ENCODE measurements at regions not wholly inside any gene's neighbourhood (a gene's known extent, or its start where the extent isn't known, plus 50 kb on each side); places are given as distances from the start of the nearest gene placed in this dataset.

DNA sequence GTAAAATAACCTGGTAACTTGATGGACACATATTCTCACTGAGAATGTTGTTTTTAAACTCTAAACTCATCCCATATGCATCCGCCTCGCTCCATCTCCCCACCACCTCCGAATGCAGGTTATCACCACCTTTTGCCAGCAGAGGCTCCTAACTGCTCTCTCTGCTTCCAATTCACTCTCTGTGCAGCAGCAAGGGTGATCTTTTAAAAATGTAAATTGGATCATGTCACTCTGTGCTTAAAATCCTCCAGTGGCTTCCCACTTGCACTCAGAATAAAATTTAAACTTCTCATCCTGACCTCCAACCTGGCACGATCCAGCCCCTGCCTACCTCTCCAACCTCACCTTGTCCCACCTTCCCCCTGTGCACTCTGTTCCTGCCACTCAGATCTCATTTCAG lies 317.2 kb downstream of the ZSWIM6 start:
- H3K4me3 ChIP-seq: no peak overlapping the region
- intact Hi-C loops (cut with DNase I): no loop called here
- no peaks in the 10 kb centered on the region for H3K9me3 ChIP-seq
- no peaks in the 10 kb centered on the region for H3K27me3 ChIP-seq
- DNase-seq: no peak
- H3K27ac ChIP-seq: no peak overlapping the region
- no peaks in the 10 kb centered on the region for H3K4me1 ChIP-seq
- no peaks in the 10 kb centered on the region for H3K36me3 ChIP-seq (replicated peaks in 1 of 2; ENCODE audit: insufficient read depth in 1 of 2, low read depth in 2 of 2)
- TF ChIP-seq POLR2A (IDR thresholded peaks at IDR 0.05): no peak
- TF ChIP-seq, protein P1, sequence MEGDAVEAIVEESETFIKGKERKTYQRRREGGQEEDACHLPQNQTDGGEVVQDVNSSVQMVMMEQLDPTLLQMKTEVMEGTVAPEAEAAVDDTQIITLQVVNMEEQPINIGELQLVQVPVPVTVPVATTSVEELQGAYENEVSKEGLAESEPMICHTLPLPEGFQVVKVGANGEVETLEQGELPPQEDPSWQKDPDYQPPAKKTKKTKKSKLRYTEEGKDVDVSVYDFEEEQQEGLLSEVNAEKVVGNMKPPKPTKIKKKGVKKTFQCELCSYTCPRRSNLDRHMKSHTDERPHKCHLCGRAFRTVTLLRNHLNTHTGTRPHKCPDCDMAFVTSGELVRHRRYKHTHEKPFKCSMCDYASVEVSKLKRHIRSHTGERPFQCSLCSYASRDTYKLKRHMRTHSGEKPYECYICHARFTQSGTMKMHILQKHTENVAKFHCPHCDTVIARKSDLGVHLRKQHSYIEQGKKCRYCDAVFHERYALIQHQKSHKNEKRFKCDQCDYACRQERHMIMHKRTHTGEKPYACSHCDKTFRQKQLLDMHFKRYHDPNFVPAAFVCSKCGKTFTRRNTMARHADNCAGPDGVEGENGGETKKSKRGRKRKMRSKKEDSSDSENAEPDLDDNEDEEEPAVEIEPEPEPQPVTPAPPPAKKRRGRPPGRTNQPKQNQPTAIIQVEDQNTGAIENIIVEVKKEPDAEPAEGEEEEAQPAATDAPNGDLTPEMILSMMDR (IDR thresholded peaks at IDR 0.05): no peak
- no peak for ATAC-seq
- WGBS, 2 donors: 78 to 86% methylated on average over 4 of the region's 4 CpGs

DNA sequence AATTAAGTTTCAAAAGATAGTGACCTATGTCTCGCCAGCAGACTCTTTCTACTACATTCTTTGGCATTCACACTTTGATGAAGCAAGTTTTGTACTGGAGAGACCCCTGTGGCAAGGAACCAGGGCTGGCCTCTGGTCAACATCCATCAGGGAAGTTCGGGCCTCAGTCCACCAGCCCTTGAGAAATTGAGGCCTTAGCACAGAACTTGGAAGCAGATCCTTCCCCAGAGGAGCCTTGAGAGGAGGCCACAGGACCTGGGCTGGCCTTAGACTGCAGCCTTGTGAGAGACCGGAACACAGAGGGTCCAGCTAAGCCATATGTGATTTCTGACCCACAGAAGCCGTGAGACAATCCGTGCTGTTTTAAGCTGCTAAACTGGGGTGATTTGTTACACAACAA lies 317.9 kb downstream of the ZSWIM6 start:
- ATAC-seq (no peak), DNase-seq (no peak)
- H3K4me3 ChIP-seq: no peak overlapping the region
- H3K36me3 ChIP-seq (replicated peaks in 1 of 2; ENCODE audit: insufficient read depth in 1 of 2, low read depth in 2 of 2): no peaks in the 10 kb centered on the region
- intact Hi-C loops (cut with DNase I): loop anchor here (10.0 kb wide), 1 partner anchor 315 kb away; the partner anchor contains the start of gene ZSWIM6
- no peaks in the 10 kb centered on the region for H3K9me3 ChIP-seq
- no peaks in the 10 kb centered on the region for H3K27me3 ChIP-seq
- 86 to 91% methylated on average over 5 of the region's 5 CpGs for WGBS, 2 donors
- no peak for TF ChIP-seq POLR2A (IDR thresholded peaks at IDR 0.05)
- TF ChIP-seq, protein P1 (IDR thresholded peaks at IDR 0.05): no peak
- H3K4me1 ChIP-seq: no peaks in the 10 kb centered on the region
- no peak overlapping the region for H3K27ac ChIP-seq

DNA sequence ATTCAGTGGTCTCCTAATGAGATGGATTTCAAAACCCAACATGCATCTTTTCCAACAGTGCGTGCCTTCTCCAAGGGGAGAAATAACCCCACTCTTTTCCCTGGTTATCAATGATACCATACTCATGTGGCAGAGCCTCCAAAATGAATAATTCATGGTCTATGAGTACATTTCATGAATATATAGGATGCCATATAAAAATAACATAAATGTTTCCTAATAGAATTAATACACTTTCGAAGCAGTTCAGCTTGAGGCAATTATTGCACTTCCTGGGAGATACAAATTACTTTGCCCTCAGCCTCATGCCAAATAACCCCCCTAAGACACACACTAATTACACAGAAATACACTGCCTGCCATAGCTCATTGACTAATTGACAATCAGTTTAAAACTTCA lies 318.6 kb downstream of the ZSWIM6 start:
- TF ChIP-seq, protein P1 (IDR thresholded peaks at IDR 0.05): no peak
- no peak for TF ChIP-seq POLR2A (IDR thresholded peaks at IDR 0.05)
- Histone ChIP-seq H3K36me3 (replicated peaks in 1 of 2; ENCODE audit: insufficient read depth in 1 of 2, low read depth in 2 of 2) (no peaks in the 10 kb centered on the region), H3K4me1 (no peaks in the 10 kb centered on the region), H3K4me3 (no peak overlapping the region), H3K9me3 (no peaks in the 10 kb centered on the region), H3K27me3 (no peaks in the 10 kb centered on the region), H3K27ac (no peak overlapping the region)
- 93 to 95% methylated on average over 2 of the region's 2 CpGs for WGBS, 2 donors
- no peak for DNase-seq
- ATAC-seq: no peak
- intact Hi-C loops (cut with DNase I): loop anchor here (10.0 kb wide), 1 partner anchor 316 kb away; the partner anchor contains the start of gene ZSWIM6

DNA sequence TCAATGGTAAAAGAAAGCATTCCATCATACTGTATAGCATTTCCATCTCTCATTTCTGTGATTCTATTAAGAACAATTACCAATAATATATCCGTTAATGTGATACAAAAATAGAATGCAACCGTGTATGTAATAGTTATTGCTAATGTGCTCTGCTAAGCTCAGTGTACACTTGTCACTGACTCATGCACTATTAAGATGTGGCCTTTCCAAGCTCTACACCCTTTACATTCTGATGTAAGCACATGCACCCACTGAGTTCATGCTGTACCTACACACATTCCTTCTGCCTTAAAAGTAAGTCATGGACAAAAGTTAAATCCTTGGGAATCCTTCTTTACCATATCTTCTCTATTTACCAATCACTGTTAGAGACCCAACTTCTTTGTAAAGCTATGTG lies 319.1 kb downstream of the ZSWIM6 start:
- intact Hi-C loops (cut with DNase I): loop anchor here (10.0 kb wide), 1 partner anchor 316 kb away; the partner anchor contains the start of gene ZSWIM6
- ATAC-seq: no peak
- DNase-seq: no peak
- no peaks in the 10 kb centered on the region for H3K9me3 ChIP-seq
- H3K27ac ChIP-seq: no peak overlapping the region
- no peaks in the 10 kb centered on the region for H3K27me3 ChIP-seq
- no peaks in the 10 kb centered on the region for H3K36me3 ChIP-seq (replicated peaks in 1 of 2; ENCODE audit: insufficient read depth in 1 of 2, low read depth in 2 of 2)
- 79 to 87% methylated on average over 2 of the region's 2 CpGs for WGBS, 2 donors
- TF ChIP-seq, protein P1 (IDR thresholded peaks at IDR 0.05): no peak
- TF ChIP-seq POLR2A (IDR thresholded peaks at IDR 0.05): no peak
- H3K4me3 ChIP-seq: no peak overlapping the region
- no peaks in the 10 kb centered on the region for H3K4me1 ChIP-seq

DNA sequence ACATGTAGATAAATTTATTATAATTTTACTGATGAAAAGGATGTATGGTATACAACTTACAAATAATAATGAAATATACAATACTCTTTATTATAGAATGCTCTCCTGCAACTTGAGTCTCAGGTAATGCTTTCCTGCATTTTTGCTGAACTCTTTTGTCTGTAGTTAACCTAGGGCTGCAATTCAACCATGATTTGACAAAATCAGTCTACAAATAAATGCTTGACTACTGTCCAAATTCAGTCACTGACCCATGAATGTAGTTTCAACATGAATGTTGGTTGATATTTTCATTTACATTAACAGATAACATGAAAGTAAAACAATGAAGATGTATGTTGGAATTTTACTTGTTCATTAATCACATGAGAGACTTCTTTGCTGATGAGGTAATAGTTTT lies 320.9 kb downstream of the ZSWIM6 start:
- TF ChIP-seq, protein P1 (IDR thresholded peaks at IDR 0.05): no peak
- no peak for TF ChIP-seq POLR2A (IDR thresholded peaks at IDR 0.05)
- intact Hi-C loops (cut with DNase I): loop anchor here (10.0 kb wide), 1 partner anchor 318 kb away; the partner anchor contains the start of gene ZSWIM6
- no peak for DNase-seq
- Histone ChIP-seq H3K27me3 (no peaks in the 10 kb centered on the region), H3K27ac (no peak overlapping the region), H3K36me3 (replicated peaks in 1 of 2; ENCODE audit: insufficient read depth in 1 of 2, low read depth in 2 of 2) (no peaks in the 10 kb centered on the region), H3K9me3 (no peaks in the 10 kb centered on the region), H3K4me1 (no peaks in the 10 kb centered on the region), H3K4me3 (no peak overlapping the region)
- no peak for ATAC-seq

Measured in body of pancreas (tissue), 4 donors.